DND-41 (cell line): ENCODE measurements at regions not wholly inside any gene's neighbourhood (a gene's known extent, or its start where the extent isn't known, plus 50 kb on each side); places are given as distances from the start of the nearest gene placed in this dataset.

Experiments used
- ATAC-seq: fragments of 200-7000 bp; cut with Tn5 transposase; 3 replicates; pipeline ENCODE4 v1.9.1; 2021; ENCODE audit warnings: low read depth; ENCODE audit not compliant: insufficient read depth
- DNase-seq: peaks from one replicate; pipeline ENCODE4 v3.0.0-alpha.2; 2020
- H2AFZ ChIP-seq: 2 replicates; pipeline ENCODE4 v1.6.0; 2012; ENCODE audit warnings: low read depth, low read length
- H3K27ac ChIP-seq: 2 replicates; pipeline ENCODE4 v1.5.1; 2012; ENCODE audit warnings: low read length, inconsistent platforms
- H3K27me3 ChIP-seq: fragments of 200-600 bp; sonication (generic); 2 replicates; pipeline ENCODE4 v1.6.0; 2012; ENCODE audit warnings: low read length, mild to moderate bottlenecking, inconsistent platforms; ENCODE audit not compliant: insufficient read depth, poor library complexity
- H3K36me3 ChIP-seq: 2 replicates; pipeline ENCODE4 v1.5.1; 2012; ENCODE audit warnings: low read length, inconsistent platforms; ENCODE audit not compliant: insufficient read depth
- H3K4me1 ChIP-seq: 2 replicates; pipeline ENCODE4 v1.5.1; 2012; ENCODE audit warnings: mild to moderate bottlenecking, low read length; ENCODE audit not compliant: insufficient read depth
- H3K4me2 ChIP-seq: 2 replicates; pipeline ENCODE4 v1.6.0; 2012; ENCODE audit warnings: mild to moderate bottlenecking, moderate library complexity, low read length, inconsistent platforms; ENCODE audit not compliant: insufficient read depth
- H3K4me3 ChIP-seq, 2 experiments: fragments of 200-600 bp in 1 of 2; shearing (Covaris generic) in 1 of 2; 2 replicates each; pipeline ENCODE4 v1.5.1; 2012 to 2016; ENCODE audit warnings: inconsistent platforms in 2 of 2, low read length in 2 of 2, mild to moderate bottlenecking in 2 of 2, low read depth in 1 of 2, moderate library complexity in 1 of 2
- H3K79me2 ChIP-seq: 2 replicates; pipeline ENCODE4 v1.6.0; 2012; ENCODE audit warnings: low read length, inconsistent platforms; ENCODE audit not compliant: insufficient read depth
- H3K9ac ChIP-seq: 2 replicates; pipeline ENCODE4 v1.6.0; 2012; ENCODE audit warnings: low read depth, mild to moderate bottlenecking, inconsistent platforms, low read length, moderate library complexity
- H3K9me3 ChIP-seq: 2 replicates; pipeline ENCODE4 v1.5.1; 2012; ENCODE audit warnings: low read length, moderate library complexity, mild to moderate bottlenecking, inconsistent platforms; ENCODE audit not compliant: insufficient read depth, severe bottlenecking
- H4K20me1 ChIP-seq: 2 replicates; pipeline ENCODE4 v1.6.0; 2012; ENCODE audit warnings: low read length; ENCODE audit not compliant: insufficient read depth
- CTCF ChIP-seq: IDR thresholded peaks from 2 replicates; pipeline ENCODE4 v1.5.1; 2012; ENCODE audit warnings: borderline replicate concordance, low read length, moderate library complexity, mild to moderate bottlenecking; ENCODE audit not compliant: poor library complexity, severe bottlenecking; ENCODE audit errors: extremely low read depth
- EZH2 ChIP-seq: IDR thresholded peaks from 3 replicates; pipeline ENCODE4 v1.6.1; 2012; ENCODE audit warnings: borderline replicate concordance, low read depth, mild to moderate bottlenecking, moderate library complexity, low read length, inconsistent platforms; ENCODE audit not compliant: severe bottlenecking

- Histone ChIP-seq H3K79me2 (no peaks in the 10 kb centered on the region), H3K9ac (no peak overlapping the region), H3K4me2 (no peak overlapping the region), H3K27ac (no peak overlapping the region), H3K4me1 (no peaks in the 10 kb centered on the region), H3K9me3 (no peaks in the 10 kb centered on the region), H4K20me1 (no peaks in the 10 kb centered on the region), H3K4me3 (no peak overlapping the region), H2AFZ (no peak overlapping the region), H3K36me3 (no peaks in the 10 kb centered on the region), H3K27me3 (no peaks in the 10 kb centered on the region)
- DNase-seq (no peak), ATAC-seq (no peak)
- TF ChIP-seq CTCF, result no peak
- TF ChIP-seq EZH2, result no peak
Observed at GRCh38 chr7:156261581-156261980, 379.0 kb upstream of the RNF32 start.

- DNase-seq, result no peak
- Histone ChIP-seq H3K9me3 (no peaks in the 10 kb centered on the region), H3K9ac (no peak overlapping the region), H3K4me2 (no peak overlapping the region), H3K27ac (no peak overlapping the region), H3K27me3 (no peaks in the 10 kb centered on the region), H2AFZ (no peak overlapping the region), H3K79me2 (no peaks in the 10 kb centered on the region), H4K20me1 (no peaks in the 10 kb centered on the region), H3K4me3 (no peak overlapping the region), H3K36me3 (no peaks in the 10 kb centered on the region), H3K4me1 (no peaks in the 10 kb centered on the region)
- ATAC-seq, result no peak
- TF ChIP-seq CTCF, result no peak
Observed at GRCh38 chr7:156257904-156258303, 382.7 kb upstream of the RNF32 start.

GRCh38 chr7:156255635-156256034 lies 384.9 kb upstream of the RNF32 start:
- no peaks in the 10 kb centered on the region for H3K4me1 ChIP-seq
- no peaks in the 10 kb centered on the region for H3K79me2 ChIP-seq
- H2AFZ ChIP-seq, result no peak overlapping the region
- ATAC-seq (no peak), DNase-seq (no peak)
- peaks cover 8% of the 10 kb centered on the region for H3K27me3 ChIP-seq
- H3K27ac ChIP-seq, result no peak overlapping the region
- no peak overlapping the region for H3K4me3 ChIP-seq
- no peak overlapping the region for H3K9ac ChIP-seq
- H4K20me1 ChIP-seq, result no peaks in the 10 kb centered on the region
- no peaks in the 10 kb centered on the region for H3K9me3 ChIP-seq
- no peak overlapping the region for H3K4me2 ChIP-seq
- no peaks in the 10 kb centered on the region for H3K36me3 ChIP-seq
- TF ChIP-seq EZH2 (no peak), CTCF (no peak)

GRCh38 chr7:156251861-156252260 lies 388.7 kb upstream of the RNF32 start:
- Histone ChIP-seq H2AFZ (no peak overlapping the region), H3K27me3 (peaks cover 26% of the 10 kb centered on the region), H3K36me3 (no peaks in the 10 kb centered on the region), H3K4me1 (no peaks in the 10 kb centered on the region), H3K4me3 (no peak overlapping the region), H3K9me3 (no peaks in the 10 kb centered on the region), H4K20me1 (no peaks in the 10 kb centered on the region), H3K9ac (no peak overlapping the region), H3K4me2 (no peak overlapping the region), H3K27ac (no peak overlapping the region), H3K79me2 (no peaks in the 10 kb centered on the region)
- no peak for ATAC-seq
- TF ChIP-seq CTCF (no peak), EZH2 (no peak)
- no peak for DNase-seq
